HG02840 (cell line): ENCODE measurements at regions not wholly inside any gene's neighbourhood (a gene's known extent, or its start where the extent isn't known, plus 50 kb on each side); places are given as distances from the start of the nearest gene placed in this dataset.

ENCODE experiments used
- ATAC-seq: cut with Tn5 transposase; IDR thresholded peaks from one replicate; pipeline ENCODE4 v1.9.1; 2021; ENCODE audit warnings: mild to moderate bottlenecking, moderate library complexity, moderate number of reproducible peaks; ENCODE audit not compliant: unreplicated experiment, low FRiP score

DNA sequence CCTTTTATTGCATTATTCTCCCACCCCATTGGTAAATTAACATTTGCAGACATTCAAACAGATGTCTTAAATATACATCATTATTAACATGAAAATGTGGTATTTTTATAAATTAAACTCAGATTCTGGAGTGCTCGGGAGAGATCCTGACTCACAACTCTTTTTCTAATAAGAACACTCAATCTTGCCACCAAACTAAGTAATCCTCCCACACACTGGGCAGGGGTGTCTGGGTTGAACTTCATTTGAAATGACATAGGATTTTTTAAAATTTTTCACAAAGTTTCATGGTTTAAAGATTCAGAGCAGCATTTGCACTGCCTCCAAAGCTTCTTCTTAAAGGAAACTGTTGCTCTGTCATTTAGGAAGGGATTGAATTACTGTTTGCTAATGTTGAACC lies 754.3 kb downstream of the MECOM start:
- ATAC-seq: no peak

DNA sequence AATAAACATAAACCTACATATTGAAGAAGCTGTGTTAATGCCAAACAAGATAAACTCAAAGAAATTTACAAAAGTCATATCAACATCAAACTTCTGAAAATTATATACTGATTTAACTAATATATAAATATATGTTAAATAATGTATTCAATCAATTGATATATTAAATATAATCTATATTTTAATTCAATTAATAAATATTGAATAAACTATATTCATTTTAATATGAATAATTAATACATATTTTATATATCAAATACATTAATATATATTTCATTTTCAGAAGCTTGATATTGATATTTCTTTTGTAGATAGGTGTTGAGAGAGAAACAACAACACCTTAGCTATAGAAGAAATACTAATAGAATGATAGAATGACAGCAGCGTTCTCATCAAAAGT lies 768.1 kb downstream of the MECOM start:
- ATAC-seq: no peak

GRCh38 chr3:168894214-168894613 lies 769.3 kb downstream of the MECOM start:
- ATAC-seq: no peak

DNA sequence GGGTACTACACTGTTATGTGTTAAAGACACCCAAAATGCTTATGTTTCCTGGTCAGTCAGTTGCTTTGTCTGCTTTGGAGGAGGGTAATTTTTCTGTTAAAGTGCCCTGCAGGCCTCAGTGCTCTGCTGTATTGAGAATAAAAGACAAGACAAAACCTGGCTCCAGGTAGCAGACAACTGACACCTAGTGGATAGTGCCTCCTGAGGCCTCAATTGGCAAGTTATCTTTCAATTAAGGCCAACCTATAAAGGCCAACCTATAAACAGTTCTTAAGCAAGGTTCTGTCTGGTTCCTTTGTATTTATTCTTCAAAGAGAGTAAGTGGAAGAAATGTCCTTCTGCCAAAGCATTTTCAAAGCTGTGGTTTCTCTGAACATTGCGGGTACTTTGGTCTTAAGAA lies 773.8 kb downstream of the MECOM start:
- ATAC-seq: no peak

GRCh38 chr3:168888781-168889180 lies 774.7 kb downstream of the MECOM start:
- ATAC-seq: no peak

DNA sequence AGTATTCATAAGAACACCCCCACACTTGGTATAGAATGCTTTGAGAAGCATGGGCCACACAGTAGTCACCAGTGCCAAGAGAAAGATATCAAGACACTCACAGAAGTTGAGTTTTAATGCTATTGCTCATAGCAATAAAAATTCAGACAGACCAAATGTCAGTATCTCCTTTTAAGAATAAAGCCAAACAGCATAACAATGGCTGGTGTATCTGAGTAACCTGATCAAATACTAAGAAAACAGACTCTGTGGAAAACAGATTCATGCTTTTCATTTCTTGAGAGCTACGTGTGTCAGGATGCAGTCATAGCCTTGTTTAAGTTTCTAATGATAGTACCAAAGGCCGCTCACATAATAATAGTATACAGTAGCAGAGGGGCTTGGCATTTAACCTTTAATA lies 778.5 kb downstream of the MECOM start:
- ATAC-seq: no peak

GRCh38 chr3:168884353-168884903 lies 779.1 kb downstream of the MECOM start:
- ATAC-seq: no peak

GRCh38 chr3:168883145-168883544 lies 780.4 kb downstream of the MECOM start:
- no peak for ATAC-seq

DNA sequence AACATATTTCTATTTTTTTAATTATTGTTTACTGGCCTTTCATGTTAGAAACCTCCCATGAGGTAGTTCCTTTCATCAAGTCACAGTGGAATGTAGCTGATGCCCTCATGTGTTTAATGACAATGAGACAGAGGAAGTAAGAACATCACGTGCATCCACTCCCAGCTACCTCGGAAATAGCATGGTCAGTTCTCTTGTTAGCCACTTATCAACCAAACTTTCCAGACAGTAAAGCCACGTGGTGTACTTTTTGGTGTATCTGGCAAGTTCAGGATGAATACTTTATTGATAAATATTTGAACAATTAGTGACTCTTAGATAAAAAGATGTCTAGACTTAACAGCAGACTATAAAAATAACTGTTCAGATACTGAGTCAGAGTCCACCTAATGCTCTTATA lies 781.7 kb downstream of the MECOM start:
- no peak for ATAC-seq

- no peak for ATAC-seq
Measured at GRCh38 chr3:168878655-168879054, 782.9 kb upstream of the GOLIM4 start.

GRCh38 chr3:168877899-168878298 lies 782.2 kb upstream of the GOLIM4 start:
- no peak for ATAC-seq

- no peak for ATAC-seq
Measured at GRCh38 chr3:168876346-168877035, 780.8 kb upstream of the GOLIM4 start.

DNA sequence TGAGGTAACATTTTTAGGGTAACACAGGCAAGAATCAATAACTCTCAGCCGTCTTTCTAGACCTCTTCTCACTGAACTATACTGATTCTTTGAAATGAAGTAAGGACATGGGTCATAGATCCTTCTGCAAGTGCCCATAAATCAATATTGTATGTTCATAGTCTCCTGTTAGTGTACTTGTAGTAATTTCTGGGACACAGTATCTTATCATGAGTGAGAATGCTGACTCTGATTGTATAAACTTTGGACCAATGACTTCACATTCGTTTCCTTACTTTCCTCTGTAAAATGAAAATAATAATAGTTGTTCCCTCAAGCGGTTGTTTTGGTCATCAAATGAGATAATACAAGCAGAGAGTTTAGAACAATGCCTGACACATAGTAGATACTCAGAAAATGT lies 777.1 kb upstream of the GOLIM4 start:
- no peak for ATAC-seq

DNA sequence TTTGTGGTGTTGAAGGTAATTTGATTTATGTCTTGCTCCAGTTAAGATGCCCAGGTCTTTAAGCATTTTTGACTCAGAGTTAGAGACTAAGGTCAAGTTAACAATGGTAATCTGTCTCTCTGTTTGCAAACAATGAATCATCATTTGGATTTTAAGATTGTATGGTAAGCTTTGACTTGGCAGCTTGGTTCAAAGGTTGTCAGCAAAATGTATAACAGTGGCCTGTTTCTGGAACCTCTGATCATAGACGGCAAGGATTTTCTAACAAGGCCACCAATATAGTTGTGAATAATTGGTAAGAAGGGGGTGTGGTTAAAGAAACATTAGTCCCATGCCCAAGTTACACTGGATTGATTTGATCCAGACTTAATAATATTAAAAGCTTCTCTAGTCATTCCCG lies 775.2 kb upstream of the GOLIM4 start:
- ATAC-seq: no peak

DNA sequence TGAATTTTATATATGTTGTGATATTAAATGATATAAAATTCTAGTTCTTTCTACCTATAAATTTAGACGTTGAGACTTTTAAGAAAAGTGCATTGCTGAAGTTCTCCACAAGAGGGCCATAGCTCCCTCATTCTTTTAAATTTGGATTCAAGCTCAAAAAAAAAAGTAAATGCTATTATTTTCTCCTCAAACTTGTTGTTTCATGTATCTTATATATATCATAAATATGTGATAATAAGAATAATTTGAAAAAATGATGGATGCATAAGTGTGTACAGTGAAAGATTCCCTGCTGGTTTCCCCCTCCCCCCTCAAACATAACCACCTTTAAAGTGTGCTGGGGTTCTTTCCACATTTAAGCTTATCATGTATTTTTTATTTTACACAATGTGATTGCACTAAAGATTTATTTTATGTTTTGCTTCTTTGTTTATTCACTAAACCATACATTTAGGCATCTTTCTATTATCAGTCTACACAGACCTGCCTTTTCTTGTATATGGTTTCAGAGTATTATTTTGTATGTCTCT lies 769.4 kb upstream of the GOLIM4 start:
- no peak for ATAC-seq

DNA sequence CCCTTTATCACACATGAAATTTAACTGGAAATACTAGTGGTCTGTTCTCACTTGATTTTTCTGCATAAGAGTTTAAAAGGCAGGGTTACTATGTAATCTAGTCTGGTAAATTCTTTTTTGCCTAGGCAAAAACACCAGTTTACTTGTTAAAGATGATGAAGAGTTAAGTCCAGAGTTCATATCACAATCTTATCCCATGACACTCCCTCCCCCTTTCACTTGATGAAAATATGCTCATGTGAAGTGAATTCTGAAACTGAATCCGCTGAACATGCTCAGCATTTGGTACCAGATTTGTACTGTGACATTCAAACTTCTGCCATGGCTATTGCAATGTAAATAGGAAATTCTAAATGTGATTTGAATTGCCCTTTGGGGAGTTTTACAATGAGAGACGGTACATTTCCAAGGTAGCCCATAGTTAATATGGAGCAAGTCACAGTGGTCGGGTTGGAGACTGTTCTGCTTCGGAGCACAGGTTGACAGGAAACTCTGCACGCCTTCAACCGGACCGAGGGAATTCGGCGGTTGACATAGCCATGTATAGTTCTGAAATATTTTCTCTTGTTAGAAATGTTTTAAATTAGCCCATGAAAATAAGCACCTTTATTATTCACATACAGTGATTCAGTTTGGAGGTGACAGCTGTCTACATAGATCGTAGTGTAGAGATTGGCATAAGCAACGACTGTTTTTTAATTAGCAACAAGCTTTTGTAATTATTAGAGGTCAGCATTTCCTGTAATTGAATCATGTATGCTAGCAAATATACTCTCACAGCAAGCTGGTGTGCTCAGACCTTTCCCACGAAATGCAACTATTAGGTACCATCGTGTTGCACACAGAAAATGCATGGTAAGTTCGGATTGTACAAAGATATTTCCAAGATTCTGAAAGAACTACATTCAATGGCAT lies 768.6 kb upstream of the GOLIM4 start:
- ATAC-seq: no peak

GRCh38 chr3:168863561-168863960 lies 767.8 kb upstream of the GOLIM4 start:
- no peak for ATAC-seq

GRCh38 chr3:168862466-168862865 lies 766.7 kb upstream of the GOLIM4 start:
- no peak for ATAC-seq

GRCh38 chr3:168860592-168860991 lies 764.9 kb upstream of the GOLIM4 start:
- no peak for ATAC-seq

DNA sequence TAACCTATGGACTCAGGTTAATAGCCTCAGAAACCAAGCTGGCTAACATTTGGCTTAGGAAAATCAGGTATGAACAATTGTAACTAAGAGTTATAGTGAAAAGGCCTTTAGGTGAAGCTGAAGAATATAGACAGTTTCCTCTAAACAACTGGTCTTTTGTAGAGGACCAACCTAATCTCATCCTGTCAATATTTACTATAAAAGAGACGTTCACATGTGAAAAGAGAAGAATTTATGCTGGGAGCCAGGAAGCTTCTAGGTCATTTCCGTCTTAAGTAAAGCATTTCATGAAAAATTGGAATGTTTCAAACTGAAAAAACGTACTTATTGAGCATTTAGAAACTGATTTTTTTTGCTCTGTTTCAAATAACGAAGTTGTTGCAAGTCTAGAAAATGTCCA lies 764.3 kb upstream of the GOLIM4 start:
- ATAC-seq: no peak

- no peak for ATAC-seq
Measured at GRCh38 chr3:168859574-168859973, 763.9 kb upstream of the GOLIM4 start.
